ENCODE measurements at regions not wholly inside any gene's neighbourhood (a gene's known extent, or its start where the extent isn't known, plus 50 kb on each side); places are given as distances from the start of the nearest gene placed in this dataset.
A peak's percentile ranks its signal among the peaks of the same experiment; 100 is the strongest.
"Not testable (repeated sequence)": the region's sequence is repeated elsewhere in the genome, so short reads cannot be mapped to it uniquely, and the experiment has no call there.

GRCh38 chr1:101370488-101370887 lies 133.7 kb downstream of the S1PR1 start:
- DNase-seq (ENCODE audit: low spot score): no peak

GRCh38 chr1:101371259-101371658 lies 134.4 kb downstream of the S1PR1 start:
- DNase-seq (ENCODE audit: low spot score): peak; percentile 72

- no peak for DNase-seq (ENCODE audit: low spot score)
These were observed 136.8 kb downstream of the S1PR1 start for GRCh38 chr1:101373570-101373969.

GRCh38 chr1:101375448-101375847 lies 138.6 kb downstream of the S1PR1 start:
- not testable (repeated sequence) for DNase-seq (ENCODE audit: low spot score)

GRCh38 chr1:101376121-101377083 lies 139.6 kb downstream of the S1PR1 start:
- DNase-seq (ENCODE audit: low spot score): no peak

GRCh38 chr1:101377084-101377835 lies 140.4 kb downstream of the S1PR1 start:
- DNase-seq (ENCODE audit: low spot score): no peak

- DNase-seq (ENCODE audit: low spot score): no peak
These were observed 142.2 kb downstream of the S1PR1 start for GRCh38 chr1:101379037-101379436.

GRCh38 chr1:101379950-101380349 lies 143.1 kb downstream of the S1PR1 start:
- no peak for DNase-seq (ENCODE audit: low spot score)

GRCh38 chr1:101382135-101382534 lies 145.3 kb downstream of the S1PR1 start:
- no peak for DNase-seq (ENCODE audit: low spot score)

GRCh38 chr1:101388904-101389546 lies 152.2 kb downstream of the S1PR1 start:
- DNase-seq (ENCODE audit: low spot score): no peak

GRCh38 chr1:101389547-101389929 lies 152.7 kb downstream of the S1PR1 start:
- no peak for DNase-seq (ENCODE audit: low spot score)

- no peak for DNase-seq (ENCODE audit: low spot score)
These were observed 155.7 kb downstream of the S1PR1 start for GRCh38 chr1:101392552-101392951.

- peak; percentile 13 for DNase-seq (ENCODE audit: low spot score)
These were observed 157.2 kb downstream of the S1PR1 start for GRCh38 chr1:101394041-101394440.

GRCh38 chr1:101399222-101399621 lies 162.4 kb downstream of the S1PR1 start:
- DNase-seq (ENCODE audit: low spot score): no peak

- no peak for DNase-seq (ENCODE audit: low spot score)
These were observed 169.5 kb downstream of the S1PR1 start for GRCh38 chr1:101406271-101406670.

- DNase-seq (ENCODE audit: low spot score): no peak
These were observed 169.9 kb downstream of the S1PR1 start for GRCh38 chr1:101406681-101407080.

- DNase-seq (ENCODE audit: low spot score): no peak
These were observed 170.8 kb downstream of the S1PR1 start for GRCh38 chr1:101407505-101408211.

- DNase-seq (ENCODE audit: low spot score): no peak
These were observed 171.6 kb downstream of the S1PR1 start for GRCh38 chr1:101408212-101409042.

GRCh38 chr1:101409102-101409501 lies 172.3 kb downstream of the S1PR1 start:
- DNase-seq (ENCODE audit: low spot score): no peak

GRCh38 chr1:101410048-101410878 lies 173.4 kb downstream of the S1PR1 start:
- peak; percentile 37 for DNase-seq (ENCODE audit: low spot score)
